HG03103 (cell line): ENCODE measurements at regions not wholly inside any gene's neighbourhood (a gene's known extent, or its start where the extent isn't known, plus 50 kb on each side); places are given as distances from the start of the nearest gene placed in this dataset.
A peak's percentile ranks its signal among the peaks of the same experiment; 100 is the strongest.

Experiments used
- ATAC-seq: cut with Tn5 transposase; IDR thresholded peaks from one replicate; pipeline ENCODE4 v1.9.1; 2021; ENCODE audit warnings: low read depth; ENCODE audit not compliant: unreplicated experiment

DNA sequence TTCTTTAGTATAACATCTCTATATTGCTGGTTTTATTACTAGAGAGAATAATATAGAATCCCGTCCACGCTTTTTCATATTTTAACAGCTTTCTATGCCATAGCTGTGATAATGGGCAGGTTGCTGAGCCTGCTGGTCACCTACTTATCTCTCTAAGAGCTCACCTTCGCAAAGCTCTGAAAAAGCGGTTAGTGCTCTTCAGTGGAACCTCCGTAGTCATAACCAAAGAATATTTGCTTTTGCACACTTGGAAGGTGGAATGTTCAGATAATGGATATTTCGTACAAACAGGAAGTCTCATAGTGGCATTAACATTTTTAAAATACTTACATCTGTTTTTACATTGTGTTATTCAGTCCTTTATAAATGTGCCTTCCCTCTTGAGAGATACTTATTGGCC lies 388.9 kb upstream of the ANO3 start:
- no peak for ATAC-seq

DNA sequence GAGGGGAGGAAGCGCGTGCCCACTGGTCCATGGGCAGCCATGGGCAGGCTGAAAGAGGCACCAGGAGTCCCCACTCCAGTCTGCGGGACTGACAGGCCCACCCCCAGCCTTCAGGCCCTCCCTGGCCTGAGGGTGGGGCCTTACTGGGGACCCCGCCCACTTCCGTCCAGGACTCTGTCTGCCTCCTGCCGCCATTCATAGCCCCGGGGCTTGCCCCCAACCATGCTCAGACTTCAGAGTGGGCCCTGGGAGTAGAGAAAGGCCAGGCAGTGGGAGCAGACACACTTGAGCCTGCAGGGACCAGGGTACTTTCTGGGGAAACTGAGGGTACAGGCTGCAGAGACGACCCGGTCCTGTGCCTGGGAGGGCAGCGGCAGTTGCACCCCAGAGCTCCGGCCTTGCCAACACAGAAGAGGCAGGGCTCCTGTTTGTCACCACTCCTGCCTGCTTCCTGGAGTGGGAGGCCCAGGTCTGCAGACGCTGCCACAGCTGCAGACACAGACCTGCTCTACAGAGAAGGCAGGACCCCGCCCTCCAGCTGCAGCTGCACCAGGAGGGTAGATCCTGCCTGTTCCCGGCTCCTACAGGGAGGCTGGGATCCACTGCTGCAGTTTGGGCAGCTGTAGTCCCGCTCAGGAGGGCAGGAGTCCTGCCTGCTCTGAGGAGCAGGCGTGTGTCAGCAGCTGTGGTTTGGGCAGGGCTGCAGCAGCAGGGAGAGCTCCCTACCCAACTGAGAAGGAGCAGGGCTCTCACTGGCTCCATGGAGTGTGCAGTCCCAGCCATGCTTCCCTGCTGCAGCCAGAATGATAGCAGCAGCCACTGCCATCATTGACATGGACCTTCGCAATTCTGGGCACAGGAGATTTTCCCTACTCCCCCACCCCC lies 387.9 kb upstream of the ANO3 start:
- ATAC-seq = no peak

DNA sequence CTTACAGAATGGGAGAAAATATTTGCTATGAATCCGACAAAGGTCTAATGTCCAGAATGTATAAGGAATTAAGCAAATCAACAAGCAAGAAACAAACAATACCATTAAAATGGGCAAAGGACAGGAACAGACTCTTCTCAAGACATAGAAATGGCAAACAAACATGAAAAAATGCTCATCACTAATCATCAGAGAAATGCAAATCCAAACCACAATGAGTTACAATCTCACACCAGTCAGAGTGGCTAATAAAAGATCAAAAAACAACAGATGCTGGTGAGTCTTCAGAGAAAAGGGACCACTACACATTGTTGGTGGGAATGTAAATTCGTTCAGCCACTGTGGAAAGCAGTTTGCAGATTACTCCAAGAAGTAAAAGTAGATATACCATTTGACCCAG lies 382.0 kb upstream of the ANO3 start:
- ATAC-seq = no peak

DNA sequence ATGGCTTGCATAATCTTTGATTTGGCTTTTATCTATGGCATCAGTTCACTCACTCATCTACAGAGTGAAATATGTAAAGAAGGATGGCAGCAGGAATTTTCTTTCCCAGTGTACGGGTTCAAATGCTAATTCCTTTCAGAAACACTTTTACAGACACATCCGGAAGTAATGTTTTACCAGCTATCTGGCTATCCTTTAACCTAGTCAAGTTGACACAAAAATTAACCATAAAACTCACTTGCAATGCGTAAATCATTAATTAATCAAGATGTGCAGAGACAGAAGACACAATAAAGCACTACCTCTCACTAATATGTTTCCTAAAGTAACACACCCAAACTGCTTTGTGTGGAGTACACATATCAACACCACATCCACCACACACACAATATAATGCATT lies 378.9 kb upstream of the ANO3 start:
- ATAC-seq = no peak

DNA sequence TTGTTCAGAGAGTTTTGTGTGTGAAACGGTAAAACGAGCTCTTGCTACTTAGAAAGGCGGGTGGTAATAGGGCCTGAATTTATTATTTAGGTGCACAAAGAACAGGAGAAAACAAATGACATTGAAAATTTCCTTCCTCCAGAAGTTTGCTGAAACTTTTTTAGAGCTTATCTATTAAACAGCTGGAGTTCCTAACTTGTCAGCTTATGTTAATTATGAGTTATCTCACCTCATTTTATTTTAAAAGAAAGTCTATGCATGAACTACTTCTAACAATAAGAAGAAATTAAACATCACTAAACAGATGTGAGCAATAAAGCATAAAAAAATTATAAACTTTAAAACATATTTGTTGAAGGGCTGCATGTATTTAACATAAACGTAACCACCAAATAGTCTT lies 373.9 kb upstream of the ANO3 start:
- no peak for ATAC-seq

DNA sequence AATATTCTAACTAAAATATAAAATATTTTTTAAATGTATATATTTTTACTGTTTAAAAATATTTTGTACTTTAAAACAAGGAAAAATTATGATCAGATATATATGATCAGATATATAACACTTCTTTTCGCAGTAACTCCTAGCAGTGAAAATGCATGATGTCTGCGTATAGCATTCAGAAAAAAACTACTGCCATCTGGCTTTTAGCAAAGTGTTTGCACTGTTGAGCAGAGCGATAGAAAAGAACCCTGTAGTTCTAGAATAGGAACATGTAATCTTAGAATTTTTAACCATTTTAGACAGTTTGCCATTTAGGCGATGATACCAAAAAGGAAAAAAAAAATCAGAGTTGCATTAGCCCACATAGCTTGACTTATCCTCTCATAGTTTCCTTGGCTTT lies 370.4 kb upstream of the ANO3 start:
- ATAC-seq = no peak

DNA sequence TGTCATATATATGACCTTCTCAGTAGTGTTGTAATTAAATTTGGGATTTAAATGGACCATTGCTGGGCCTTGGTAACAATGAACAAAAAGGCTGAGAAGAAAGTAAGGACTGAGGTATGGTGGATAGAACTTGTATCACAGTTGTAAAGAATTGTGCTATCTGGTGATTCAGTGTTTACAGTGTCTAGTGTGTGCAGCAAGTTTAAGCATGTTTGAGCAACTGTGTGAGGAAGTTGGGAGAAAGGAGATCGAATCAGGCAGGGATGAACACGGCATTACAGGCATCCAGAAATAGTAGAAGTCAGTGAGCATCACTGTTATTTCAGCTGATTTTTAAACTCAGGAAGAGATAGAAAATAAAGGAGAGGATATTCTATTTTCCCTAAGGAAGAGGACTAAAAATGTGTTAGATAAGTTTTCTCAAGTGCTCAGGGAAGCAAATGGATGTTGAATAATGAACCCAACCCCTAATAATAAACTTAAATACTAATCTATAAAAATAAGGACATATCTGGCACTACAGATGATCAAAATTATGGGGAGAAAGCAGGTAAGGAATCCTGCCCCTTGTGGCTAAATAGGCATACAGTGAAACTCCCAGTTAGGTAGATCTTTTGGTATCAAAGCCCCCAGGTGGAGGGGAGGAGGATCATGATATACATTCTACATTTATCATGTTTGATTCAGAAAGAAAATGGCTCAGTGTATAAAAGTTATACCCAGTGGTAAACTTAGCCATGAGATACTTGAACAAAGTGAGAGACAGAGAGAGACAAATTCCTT lies 361.0 kb upstream of the ANO3 start:
- no peak for ATAC-seq

DNA sequence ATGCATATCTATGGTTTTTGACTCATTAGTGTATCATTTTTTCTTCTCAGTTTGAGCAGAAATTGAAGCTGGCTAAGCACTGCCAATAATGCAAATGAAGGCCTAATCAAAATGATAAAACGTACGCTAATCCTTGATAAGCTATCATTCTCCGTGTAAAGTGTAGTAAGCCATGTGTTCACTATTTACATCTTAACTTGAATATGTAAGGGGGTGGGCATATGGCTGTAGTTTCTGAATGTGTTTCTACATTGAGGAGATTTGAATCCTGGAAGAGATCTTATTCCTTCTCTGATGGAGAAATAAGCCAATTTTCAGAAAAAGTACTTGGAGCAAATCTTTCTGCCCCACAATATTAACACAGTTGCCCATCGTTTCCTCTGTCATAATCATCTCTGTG lies 351.8 kb upstream of the ANO3 start:
- no peak for ATAC-seq

DNA sequence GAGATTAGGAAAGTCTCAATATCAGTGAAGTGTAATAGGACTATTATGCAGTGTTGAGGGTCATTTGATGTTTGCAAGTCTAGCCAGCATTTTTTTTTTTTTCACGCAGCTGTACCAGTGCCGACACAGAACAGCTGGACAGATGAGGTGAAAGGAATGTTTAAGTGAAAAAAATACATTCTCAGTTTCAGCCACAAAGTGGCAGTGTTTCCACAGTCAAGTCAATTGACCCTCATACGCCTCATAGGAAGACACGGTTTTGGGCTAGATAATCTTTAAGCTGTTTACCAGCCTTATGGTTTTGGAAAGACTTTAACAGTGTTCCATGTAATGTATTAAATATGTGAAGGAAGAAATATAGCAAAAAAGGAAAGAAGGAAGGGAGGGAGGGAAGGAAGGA lies 349.9 kb upstream of the ANO3 start:
- ATAC-seq = peak; percentile 89

DNA sequence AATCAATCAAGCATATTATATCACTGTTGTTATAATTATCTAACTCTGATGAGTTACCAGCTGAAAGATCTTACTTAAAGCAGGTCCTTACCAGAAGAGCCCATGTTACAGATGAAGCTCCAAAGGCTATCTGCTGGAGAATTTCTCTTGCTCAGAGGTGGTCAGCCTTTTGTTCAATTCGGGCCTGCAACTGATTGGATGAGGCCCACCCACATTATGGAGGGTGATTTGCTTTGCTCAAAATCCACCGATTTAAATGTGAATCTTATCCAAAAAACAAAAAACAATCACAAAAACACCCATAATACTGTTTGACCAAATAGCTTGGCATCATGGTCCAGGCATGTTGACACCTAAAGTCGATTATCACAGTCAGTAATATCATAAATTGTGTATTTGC lies 348.6 kb upstream of the ANO3 start:
- no peak for ATAC-seq

DNA sequence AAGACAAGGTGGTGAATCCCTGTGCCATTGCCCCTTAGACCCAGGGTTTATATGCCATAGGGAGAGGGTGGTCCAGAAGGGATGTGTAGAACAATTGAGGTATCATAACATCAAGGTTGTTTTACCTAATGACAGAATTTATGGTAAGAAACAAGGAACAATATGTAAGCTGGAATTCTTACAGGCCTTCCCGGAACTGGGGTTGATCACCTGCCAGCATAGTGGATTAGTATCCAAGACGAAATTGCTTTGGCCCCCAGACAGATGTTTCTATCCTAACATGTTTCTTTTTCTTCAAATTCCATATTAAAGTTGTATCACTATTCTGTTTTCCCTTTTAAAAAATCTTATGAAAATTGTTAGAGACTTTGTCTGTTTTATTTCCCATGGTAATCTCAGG lies 343.8 kb upstream of the ANO3 start:
- ATAC-seq = no peak

DNA sequence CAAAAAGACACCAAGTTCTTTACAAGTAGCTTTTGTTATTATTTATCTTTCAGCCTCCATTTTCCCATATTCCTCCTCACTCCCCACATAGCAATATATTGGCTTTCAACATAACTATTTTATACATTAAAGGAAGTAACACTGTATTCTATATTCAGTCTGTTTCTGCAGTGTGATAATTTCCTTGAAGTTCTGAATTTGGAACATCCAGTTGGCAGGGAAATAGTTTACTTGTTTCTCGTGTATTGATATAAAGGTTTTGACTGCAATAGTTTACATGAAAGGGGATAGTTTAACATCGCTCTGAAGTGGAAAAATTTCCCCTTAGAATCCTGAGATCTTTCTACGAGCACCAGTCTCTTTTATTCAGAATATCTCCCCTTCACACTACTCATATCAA lies 341.5 kb upstream of the ANO3 start:
- ATAC-seq = no peak

DNA sequence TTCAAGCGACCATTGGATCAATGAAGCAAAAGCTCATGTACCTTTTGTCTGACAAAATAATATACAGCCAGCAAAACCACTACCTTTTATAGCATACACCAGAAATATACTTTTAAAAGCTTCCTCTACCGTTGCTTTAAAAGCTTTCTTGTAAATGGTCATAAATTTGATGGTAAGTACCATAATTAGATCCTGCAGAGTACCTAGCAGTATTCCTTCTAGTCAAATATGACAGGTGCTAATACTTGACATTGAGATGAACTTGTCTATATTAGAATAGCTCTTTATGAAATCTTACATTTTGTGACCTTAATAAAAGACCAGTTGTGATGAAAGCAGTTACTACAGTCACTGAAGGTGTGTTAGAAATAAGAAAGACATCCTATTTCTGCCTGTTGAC lies 340.5 kb upstream of the ANO3 start:
- no peak for ATAC-seq

DNA sequence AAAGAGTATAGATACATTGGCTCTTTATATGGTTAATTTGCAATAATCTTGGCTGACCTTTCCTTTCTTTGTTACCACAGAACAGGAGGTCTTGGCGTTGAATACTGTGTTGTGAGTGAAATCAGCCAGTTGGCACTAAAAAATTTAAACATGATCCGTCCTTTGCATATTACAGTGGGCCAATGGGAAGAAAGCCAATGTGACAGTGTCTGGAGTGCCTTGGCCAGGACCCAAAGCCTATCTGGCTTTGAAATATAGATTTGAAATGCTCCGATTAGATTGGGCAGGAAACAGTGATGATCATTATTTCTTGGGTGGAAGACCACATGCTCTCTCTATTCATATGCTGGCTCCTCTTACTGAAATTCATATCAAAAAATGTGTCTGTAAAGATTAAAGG lies 339.6 kb upstream of the ANO3 start:
- no peak for ATAC-seq

DNA sequence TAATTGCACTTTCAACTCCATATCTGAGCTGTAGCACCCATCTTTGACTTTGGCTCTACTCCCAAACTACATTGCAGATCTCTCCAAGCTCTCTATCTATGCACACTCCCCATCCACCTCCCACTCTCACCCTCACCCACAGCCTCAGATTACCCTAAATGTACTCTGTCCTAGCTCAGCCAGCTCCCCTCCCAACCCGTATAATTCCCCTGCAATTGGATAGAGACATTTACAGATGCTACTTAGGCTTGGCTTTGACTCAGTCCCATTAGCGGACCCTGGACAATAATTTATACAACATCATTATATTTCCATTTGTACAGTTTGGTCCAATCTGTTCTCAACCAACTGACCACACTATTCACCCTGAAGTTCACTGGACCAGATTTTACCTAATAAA lies 338.9 kb upstream of the ANO3 start:
- no peak for ATAC-seq

DNA sequence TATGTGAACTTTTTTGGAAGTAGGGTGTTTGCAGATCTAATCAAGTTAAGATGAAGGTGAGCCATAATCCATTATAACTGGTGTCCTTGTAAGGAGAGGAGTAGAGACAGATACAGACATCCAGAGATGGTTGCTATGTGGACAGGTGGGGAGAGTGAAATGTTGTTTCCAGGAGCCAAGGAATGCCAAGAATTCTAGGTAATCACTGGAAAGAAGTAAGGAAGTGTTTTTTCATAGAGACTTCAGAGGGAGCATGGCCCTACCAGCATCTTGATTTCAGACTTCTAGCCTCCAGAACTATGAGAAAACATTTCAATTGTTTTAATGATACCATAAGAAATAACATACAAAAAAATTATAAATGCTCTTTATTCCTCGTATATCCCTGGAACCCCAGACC lies 320.5 kb upstream of the ANO3 start:
- no peak for ATAC-seq

DNA sequence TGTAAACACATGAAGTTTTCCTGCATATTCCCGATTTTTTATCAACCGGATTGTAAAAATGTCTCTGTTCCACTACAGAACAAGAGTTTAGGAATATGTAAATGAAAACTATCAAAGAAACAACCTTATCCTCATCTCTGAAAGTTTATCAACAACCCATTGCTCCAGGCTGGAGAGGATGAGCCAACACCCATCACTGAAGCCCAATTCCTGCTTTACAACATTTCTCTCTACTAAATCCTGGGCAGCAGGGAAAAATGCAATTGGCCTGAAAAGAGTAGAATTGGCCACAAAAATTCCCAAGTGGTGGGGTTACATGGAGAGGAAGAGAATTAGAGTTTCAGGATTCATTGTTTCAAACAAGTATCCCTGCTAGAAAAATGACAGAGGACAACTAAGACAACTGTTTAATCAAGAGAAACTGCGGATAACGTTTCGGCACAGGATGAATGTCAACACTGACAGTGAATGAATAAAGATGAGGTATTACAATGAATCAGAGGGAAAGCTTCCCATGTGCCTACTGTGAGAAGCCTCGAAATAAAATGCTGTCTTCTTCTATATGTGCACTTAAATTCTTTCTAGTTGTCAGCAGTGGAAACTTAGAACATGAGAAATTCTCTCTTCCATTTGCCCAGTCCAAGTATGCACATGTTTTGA lies 317.3 kb upstream of the ANO3 start:
- ATAC-seq = no peak

DNA sequence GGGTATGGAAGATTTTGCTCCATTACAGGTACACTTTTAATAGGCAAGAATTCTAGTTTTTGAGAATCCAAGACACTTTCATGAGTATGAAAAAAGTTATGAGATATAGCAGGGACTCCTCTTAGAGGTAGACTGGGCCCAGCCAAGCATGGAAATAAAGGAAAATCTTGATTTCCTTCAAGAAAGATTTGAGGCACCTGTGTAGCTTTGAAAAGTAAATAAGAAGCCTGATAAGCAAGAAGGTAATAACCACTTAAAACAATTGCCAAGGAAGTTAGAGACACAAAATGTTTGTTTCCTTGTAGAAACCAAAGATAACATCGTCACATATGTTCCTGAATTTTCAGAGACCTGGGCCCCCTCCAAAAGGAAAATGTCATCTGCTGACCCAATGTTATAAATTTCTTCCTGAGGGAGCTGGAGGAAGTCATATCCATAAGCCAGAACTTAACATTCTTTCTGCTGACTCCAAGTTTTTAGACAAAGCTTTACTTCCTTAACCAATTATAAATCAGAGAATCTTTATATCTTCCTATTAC lies 314.5 kb upstream of the ANO3 start:
- ATAC-seq = no peak

DNA sequence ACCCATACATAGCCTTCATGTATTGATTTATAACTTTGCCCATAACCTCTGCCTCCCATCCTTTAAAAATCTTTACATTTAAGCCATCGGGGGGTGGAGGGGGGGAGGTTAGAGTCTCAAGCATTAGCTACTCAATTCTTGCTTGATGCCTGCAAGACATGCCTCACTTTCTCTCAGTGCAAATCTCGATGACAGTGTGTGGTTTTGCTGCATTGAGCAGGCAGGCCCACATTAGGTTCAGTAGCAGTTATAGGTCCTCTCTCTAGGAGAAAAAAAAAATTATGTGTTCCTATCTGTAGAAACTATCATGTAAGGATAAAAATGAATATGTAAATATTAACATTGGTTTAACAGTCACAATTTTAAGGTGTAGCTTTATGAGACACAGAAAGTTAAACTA lies 314.0 kb upstream of the ANO3 start:
- no peak for ATAC-seq

DNA sequence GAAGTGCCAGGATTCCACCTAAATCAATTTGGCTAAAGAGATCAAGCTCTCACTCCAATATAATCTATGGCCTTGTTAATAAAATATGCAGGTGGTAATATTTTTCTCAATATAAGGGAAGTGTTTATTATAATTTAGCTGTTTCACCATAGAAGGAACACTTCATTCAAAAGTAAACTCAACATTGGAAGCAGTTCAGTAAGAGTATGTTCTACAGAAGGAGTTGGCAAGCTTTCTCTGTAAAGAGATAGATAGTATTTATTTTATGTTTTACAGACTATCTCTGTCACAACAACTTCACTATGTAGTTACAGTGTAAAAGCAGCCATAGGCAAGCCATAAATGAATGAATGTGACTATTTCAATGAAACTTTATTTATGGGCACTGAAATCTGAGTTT lies 313.6 kb upstream of the ANO3 start:
- ATAC-seq = no peak

DNA sequence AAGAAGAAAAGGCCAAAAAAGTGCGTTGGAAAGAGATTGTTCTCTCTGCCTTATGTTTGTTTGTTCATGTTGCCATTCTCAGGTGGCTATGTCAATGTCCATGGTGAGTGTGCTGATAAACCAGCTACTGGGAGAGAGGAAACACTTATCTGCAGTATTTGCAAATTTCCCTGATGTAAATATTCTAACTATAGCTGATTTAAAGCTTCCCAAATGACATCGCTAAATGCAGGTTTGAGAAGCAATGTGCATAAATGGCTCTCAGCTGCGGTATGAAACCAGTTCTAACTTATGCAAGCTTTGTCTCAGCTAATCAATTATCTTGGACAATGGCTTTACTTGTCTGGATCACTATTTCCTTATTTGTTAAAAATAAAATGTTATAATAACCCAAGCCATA lies 312.5 kb upstream of the ANO3 start:
- ATAC-seq = no peak
